ENCODE measurements at regions not wholly inside any gene's neighbourhood (a gene's known extent, or its start where the extent isn't known, plus 50 kb on each side); places are given as distances from the start of the nearest gene placed in this dataset.
A peak's percentile ranks its signal among the peaks of the same experiment; 100 is the strongest.

DNA sequence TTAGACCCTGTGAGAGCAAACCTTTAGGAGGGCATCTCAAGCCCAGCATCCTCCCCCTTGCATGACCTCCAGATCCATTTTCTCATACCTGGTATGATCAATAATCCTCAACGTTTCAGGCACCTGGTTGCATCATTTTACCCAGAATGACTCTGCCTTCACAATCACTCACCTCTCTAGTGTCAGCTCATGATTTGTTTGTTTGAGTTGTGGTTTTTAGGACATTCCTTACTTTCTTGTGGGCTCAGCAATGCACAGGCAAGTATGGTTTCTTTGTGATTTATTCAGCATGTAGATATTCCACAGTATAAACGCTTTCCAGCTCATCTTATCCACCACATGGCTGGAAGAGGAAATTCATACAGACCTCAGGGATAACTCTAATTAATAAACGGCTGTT is 93.6 kb upstream of the CPEB2 start (continued):
- no peak for TF ChIP-seq CTCF (IDR thresholded peaks at IDR 0.05; ENCODE audit: low read depth, low read length, missing input control)
- TF ChIP-seq FOXA1 (IDR thresholded peaks at IDR 0.05): no peak
- TF ChIP-seq RAD21 (IDR thresholded peaks at IDR 0.05): peak in 1 of 2 donors; percentile 49
- TF ChIP-seq JUND (IDR thresholded peaks at IDR 0.05): peak; percentile 27 to 41
- no peak for TF ChIP-seq TAF1 (conservative IDR thresholded peaks at IDR 0.05)
- TF ChIP-seq YY1 (IDR thresholded peaks at IDR 0.05): no peak
- TF ChIP-seq MAX (IDR thresholded peaks at IDR 0.05): no peak
- peak; percentile 86 for TF ChIP-seq ATF3 (IDR thresholded peaks at IDR 0.05)
- peak; percentile 78 to 86 for TF ChIP-seq RXRA (IDR thresholded peaks at IDR 0.05)

DNA sequence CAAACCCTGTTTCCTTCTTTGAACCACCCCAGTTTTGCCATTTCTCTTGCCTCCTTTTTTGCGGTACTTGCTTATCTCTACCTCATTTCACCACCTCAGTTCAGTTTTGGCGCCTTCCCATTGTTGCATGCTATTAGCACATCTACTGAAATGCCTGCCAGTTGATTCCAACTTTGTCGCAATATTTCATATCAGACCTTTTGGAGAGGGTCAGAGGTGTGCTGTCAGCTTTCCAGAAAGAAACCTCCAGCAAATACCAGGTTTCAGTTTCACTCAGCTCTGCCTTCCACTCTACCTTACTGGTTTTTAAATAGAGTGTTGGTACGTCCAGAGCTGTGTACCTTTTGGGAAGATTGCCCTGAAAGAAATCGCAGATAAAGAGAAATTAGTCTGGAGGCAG is 91.9 kb upstream of the CPEB2 start:
- H3K36me3 ChIP-seq (ENCODE audit: control insufficient read depth in 4 of 4, insufficient read depth in 3 of 4, low read depth in 1 of 4, low read length in 3 of 4): no peaks in the 10 kb centered on the region
- peak overlapping the region; percentile 78 to 88 for H3K27ac ChIP-seq (ENCODE audit: low read depth in 1 of 2, low read length in 2 of 2)
- H3K9ac ChIP-seq (ENCODE audit: low read depth in 1 of 2, low read length in 2 of 2): peak overlapping the region in 1 of 2 donors; percentile 36
- 33% methylated on average over 5 of the region's 5 CpGs for WGBS
- no peaks in the 10 kb centered on the region for H3K9me3 ChIP-seq (ENCODE audit: control insufficient read depth in 4 of 4, low read length in 3 of 4)
- H3K27me3 ChIP-seq (ENCODE audit: control insufficient read depth in 4 of 4, insufficient read depth in 4 of 4, low read length in 3 of 4): no peaks in the 10 kb centered on the region
- peaks cover 0 to 36% (median 29%) of the 10 kb centered on the region in 4 donors for H3K4me1 ChIP-seq (ENCODE audit: control insufficient read depth in 4 of 4, insufficient read depth in 4 of 4, low read length in 3 of 4)
- no peak for DNase-seq (ENCODE audit: low spot score)
- peak; percentile 69 for TF ChIP-seq REST (IDR thresholded peaks at IDR 0.05)
- TF ChIP-seq JUND (IDR thresholded peaks at IDR 0.05): peak; percentile 62 to 75
- TF ChIP-seq RXRA (IDR thresholded peaks at IDR 0.05): peak; percentile 82 to 94
- TF ChIP-seq MAX (IDR thresholded peaks at IDR 0.05): peak; percentile 71
- TF ChIP-seq GABPA (IDR thresholded peaks at IDR 0.05 in 1 of 2, conservative IDR thresholded peaks at IDR 0.05 in 1 of 2): no peak
- TF ChIP-seq EGR1 (IDR thresholded peaks at IDR 0.05; ENCODE audit: low read depth in 2 of 2): no peak
- TF ChIP-seq HNF4G (IDR thresholded peaks at IDR 0.05): peak; percentile 37
- no peak for TF ChIP-seq TAF1 (conservative IDR thresholded peaks at IDR 0.05)
- peak; percentile 60 for TF ChIP-seq ATF3 (IDR thresholded peaks at IDR 0.05)
- TF ChIP-seq HNF4A (conservative IDR thresholded peaks at IDR 0.05): peak; percentile 68 to 83
- peak; percentile 84 for TF ChIP-seq NR2F2 (IDR thresholded peaks at IDR 0.05)
- peak; percentile 74 for TF ChIP-seq SP1 (IDR thresholded peaks at IDR 0.05)
- peak; percentile 26 for TF ChIP-seq FOXA2 (IDR thresholded peaks at IDR 0.05)
- peak; percentile 56 for TF ChIP-seq FOXA1 (IDR thresholded peaks at IDR 0.05)
- TF ChIP-seq YY1 (IDR thresholded peaks at IDR 0.05): peak; percentile 81
- peak; percentile 66 to 68 for TF ChIP-seq RAD21 (IDR thresholded peaks at IDR 0.05)
- TF ChIP-seq ZBTB33 (IDR thresholded peaks at IDR 0.05): peak; percentile 86
- TF ChIP-seq CTCF (IDR thresholded peaks at IDR 0.05; ENCODE audit: low read depth, low read length, missing input control): no peak
- H3K4me3 ChIP-seq (ENCODE audit: low read depth in 1 of 3, low read length in 3 of 3): peak overlapping the region in 2 of 3 donors; percentile 6 to 26

Measured in liver (tissue), 8 donors.